Activated CD8-positive, alpha-beta memory T cell treated with anti-CD3 and anti-CD28 coated beads for 36 hours (primary cell): ENCODE measurements at regions not wholly inside any gene's neighbourhood (a gene's known extent, or its start where the extent isn't known, plus 50 kb on each side); places are given as distances from the start of the nearest gene placed in this dataset.
"Not testable (repeated sequence)": the region's sequence is repeated elsewhere in the genome, so short reads cannot be mapped to it uniquely, and the experiment has no call there.

ENCODE experiments used
- CTCF ChIA-PET: fragments of 350-600 bp; sonication (Branson Sonifier 250); formaldehyde crosslinking; loops from one replicate; lab custom pipeline; 2021; ENCODE audit warnings: antibody characterized with exemption; lab: Charles Lee
- POLR2A ChIA-PET: fragments of 350-600 bp; sonication (Branson Sonifier 250); formaldehyde crosslinking; loops from one replicate; lab custom pipeline; 2021; ENCODE audit warnings: antibody characterized with exemption; lab: Charles Lee

DNA sequence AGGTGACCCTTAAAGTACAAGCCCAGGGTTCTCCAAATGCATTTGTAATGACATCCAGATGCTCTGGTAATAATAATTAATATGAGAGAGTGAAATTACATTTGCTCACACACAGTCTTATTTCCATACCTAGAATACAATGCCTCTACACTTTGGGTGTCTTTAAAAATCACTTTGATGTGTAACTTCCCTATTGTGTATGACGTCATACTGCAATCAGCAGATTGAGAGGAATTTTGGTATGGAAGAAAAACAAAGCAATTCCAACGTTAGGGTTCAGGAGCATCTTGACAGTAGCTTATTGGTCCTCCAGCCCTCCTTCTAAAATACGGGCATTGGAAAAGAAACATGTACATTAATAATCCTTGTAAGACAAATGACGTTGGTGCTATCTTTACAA, 670.6 kb upstream of the ZNF385D start:
- CTCF ChIA-PET, result no interaction called here
- POLR2A ChIA-PET, result no interaction called here

DNA sequence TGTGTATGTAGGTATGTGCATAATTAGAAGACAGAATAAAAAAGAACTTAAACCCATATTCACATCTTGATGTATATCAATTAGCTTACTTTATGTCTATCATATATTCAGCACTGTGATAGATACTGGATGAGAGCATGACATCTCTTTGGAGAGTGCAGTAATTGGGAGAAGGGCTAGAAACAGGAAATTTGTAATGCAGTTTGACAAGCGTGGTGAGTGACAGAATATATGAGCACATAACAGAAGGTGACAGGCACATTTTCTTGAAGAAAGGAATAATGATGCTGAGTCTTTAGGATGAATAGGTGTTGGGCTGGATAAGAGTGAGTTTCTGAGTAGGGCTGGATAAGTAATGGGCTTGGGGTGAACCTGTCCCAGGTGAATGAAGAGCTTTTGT, 680.3 kb upstream of the ZNF385D start:
- CTCF ChIA-PET, result no interaction called here

DNA sequence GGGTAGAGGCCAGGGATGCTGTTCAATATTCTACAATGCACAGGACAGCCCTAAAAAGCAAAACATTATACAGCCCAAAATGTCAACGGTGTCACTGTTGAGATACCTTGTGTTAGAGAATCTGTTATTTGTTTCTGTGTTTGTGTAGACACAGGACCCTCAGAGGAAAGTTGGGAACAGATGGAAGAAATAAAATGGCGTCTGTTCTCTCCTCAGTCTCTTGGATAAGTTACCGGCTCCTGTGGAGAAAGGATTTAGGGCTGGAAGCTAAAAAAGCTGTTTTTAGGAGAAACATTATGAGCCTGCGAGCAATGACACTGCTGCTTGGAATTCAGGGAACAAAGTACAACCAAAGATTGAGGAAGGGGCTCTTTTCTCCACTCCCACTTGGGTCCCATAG, 688.6 kb upstream of the ZNF385D start:
- CTCF ChIA-PET, result no interaction called here

More for the DNA sequence above, 680.3 kb upstream of the ZNF385D start:
- POLR2A ChIA-PET, result no interaction called here

DNA sequence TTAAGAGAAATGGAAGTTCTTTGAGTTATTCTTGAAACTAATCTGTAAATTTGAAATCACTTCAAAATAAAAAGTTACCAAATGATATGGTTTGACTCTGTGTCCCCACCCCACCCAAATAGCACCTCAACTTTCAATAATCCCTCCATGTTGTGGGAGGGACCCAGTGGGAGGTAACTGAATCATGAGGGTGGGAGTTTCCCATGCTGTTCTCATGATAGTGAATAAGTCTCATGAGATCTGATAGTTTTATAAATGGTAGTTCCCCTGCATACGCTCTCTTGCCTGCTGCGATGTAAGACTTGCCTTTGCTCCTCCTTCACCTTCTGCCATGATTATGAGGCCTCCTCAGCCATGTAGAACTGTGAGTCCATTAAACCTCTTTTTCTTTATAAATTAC, 690.7 kb upstream of the ZNF385D start:
- POLR2A ChIA-PET, result no interaction called here
- CTCF ChIA-PET, result no interaction called here

More for the DNA sequence above, 688.6 kb upstream of the ZNF385D start:
- POLR2A ChIA-PET, result no interaction called here

DNA sequence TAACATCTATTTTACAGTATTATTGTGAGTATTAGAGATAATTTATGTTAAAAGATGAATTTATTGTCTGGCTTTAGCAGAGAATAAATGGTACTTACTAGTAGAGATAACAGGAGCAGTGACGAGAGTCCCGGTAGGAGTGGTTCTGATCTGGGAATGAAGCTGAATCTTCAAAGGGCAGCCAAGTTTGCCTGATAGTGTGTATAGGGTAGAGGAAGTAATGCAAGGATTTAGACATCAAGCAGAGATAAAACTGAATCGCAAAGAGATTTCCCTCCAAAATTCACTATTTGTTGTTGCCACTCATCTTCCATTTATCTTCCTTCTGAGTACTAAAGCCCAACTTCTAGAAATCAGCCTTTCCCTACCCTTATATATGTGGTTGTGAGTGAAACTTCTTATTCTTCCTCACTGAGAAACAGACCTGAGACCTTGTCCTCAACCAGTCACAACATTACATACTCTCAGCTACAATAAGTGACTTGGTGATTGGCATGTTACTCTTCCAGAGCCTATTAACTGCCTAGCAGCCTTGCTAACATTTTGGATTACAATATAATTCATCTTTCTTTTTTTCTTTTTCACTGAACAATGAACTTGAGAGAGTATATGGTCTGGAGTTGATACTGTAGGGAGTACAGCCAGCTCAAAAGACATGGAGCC, 692.7 kb upstream of the ZNF385D start:
- ChIA-PET CTCF (no interaction called here), POLR2A (no interaction called here)

DNA sequence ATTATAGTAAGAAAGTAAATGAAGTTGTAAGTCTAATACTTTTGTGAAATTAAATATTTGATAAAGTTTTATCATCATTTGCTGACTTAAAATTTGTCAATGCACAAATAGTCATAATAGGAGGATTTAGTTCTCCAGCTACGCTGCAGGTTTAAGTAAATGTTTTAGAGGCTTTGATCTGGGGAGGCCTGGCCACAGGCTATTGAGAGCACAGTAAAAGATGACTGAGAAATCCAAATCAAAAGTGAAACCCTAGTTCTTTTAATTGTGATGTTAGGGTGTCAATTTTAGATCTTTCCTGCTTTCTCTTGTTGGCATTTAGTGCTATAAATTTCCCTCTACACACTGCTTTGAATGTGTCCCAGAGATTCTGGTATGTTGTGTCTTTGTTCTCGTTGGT, 694.3 kb upstream of the ZNF385D start:
- CTCF ChIA-PET, POLR2A ChIA-PET: not testable (repeated sequence)

DNA sequence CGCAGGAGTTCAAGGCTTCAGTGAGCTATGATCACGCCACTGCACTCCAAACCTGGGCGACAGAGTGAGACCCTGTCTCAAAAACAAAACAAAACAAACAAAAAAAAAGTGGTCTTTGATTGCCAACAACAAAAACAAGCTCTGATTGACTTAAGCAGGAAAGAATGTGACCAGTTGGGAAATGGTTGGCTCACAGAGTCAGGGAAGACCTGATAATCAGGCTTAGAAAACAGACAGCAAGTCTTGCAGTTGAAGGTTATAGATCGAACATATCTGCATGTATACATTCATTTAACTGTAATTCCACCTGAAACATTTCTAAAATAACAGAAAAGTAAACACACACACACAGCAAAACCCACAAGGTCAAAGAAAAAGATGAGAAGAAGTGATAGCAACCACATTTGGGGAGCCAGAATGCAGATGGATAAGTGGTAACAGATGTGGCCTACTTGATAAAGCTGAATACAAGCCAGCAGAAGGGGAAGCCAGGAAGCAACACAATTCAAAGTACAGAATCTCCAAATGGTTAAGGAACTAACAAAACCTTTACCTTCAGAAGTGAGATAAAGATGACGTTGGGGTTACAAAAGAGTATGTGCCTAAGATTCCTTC, 699.9 kb upstream of the ZNF385D start:
- ChIA-PET POLR2A (no interaction called here), CTCF (no interaction called here)

DNA sequence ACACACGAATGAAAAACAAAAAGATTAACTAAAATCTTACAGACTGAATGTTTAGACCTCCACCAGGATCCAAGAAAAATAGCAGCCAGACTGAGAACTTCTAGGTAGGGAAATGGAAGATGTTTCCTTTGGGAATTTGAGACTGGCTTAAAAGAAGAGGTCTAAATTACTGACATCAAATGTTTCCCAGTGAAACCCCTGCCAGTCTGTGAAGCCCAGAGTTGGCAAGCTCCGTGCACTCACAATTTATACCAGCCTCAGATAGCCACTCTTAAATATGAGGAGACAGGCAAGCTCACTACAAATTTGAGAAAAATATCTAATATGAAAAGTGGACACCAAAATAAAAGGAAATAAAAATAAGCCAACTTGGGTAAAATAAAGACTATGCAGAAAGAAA, 700.5 kb upstream of the ZNF385D start:
- ChIA-PET CTCF (no interaction called here), POLR2A (no interaction called here)

DNA sequence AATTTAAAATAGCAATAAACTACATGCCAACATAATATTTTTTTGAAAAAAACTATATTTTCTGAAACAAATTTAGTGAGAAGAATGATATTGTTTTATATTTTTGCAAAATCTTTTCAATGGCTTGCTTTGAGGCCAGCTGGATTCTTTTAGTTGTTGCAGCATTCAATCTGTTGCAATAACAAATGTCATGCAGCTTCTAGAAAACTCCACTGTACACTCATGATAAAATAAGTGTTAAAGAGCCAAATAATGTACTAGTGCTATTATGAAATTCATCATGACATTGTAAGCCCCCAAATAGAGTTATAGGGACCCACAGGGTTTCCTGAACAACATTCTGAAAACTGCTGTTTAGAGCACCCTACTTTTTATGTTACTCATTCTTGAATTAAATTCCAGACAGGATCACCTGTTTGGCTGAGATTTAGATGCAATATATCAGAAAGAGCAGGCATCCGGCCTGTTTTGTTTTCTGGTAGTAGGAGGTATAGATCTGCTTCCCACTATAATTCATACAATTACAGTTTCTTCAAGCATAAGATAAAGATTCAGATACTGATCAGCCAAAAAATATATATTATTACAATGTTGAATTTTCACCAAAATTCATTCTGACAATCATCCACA, 703.0 kb upstream of the ZNF385D start:
- POLR2A ChIA-PET, result no interaction called here
- CTCF ChIA-PET, result no interaction called here

DNA sequence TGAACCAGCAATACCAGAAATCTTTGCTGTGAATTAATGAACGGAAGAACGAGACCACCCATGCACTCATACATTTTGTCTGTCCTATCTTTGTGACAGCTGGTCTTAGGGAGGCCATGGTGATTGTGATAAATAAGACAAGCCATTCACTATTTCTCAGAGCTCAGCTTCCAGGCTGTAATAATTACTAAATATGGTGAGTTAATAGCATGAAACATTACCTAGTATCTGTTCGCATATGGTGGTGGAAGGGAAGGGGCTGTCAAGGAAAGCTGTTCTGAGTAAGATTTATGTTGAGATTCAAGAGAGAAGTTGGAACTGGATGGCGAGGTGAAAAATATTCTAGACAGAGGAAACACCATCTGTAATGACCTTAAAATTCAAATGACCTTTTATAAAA, 719.0 kb upstream of the ZNF385D start:
- POLR2A ChIA-PET, result no interaction called here
- CTCF ChIA-PET, result no interaction called here

DNA sequence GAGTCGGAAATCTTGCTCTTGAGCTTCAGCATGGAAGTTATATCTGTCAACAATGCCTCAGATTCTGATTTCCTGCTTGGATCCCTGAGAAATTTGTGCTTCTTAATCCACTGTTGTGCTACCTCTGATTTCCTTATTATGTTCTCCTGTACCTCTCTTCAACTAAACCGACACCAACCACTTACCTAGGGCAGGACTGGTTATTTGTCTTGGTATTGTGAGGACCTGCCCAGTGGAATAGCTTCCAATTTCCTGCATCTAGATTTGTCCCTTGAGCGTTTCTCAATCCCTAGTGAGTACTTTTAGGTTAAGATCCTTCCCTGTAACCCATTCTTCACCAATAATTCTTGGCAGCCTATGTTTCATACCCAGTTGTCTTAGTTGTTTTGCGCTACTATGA, 720.5 kb upstream of the ZNF385D start:
- CTCF ChIA-PET, result no interaction called here

DNA sequence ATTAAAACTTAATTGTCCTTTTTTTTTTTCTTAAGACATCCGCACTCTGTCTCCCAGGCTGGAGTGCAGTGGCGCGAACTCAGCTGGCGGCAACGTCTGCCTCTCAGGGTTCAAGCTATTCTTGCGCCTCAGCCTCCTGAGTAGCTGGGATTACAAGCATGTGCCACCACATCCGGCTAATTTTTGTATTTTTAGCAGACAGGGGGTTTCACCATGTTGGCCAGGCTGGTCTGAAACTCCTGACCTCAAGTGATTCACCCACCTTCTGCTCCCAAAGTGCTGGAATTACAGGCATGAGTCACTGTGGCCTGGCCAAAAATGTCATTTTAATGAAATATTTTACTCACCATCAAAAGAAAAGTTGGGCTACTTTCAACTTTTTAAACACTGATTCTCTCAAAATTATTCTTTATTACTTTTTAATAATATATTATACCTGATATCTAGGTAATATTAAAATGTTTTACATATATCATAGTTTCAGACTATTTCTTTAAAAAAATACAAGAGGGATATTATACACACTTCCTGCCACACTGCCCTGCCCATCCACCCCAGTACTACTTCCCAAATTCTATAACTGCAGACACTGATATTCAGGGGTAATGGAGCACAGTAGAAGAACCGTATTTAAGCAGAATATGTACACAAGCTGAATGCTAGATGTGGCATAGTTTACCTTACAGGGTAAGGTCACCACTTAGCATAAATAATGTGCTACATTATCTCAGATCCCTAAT, 723.9 kb upstream of the ZNF385D start:
- POLR2A ChIA-PET, result no interaction called here

More for the DNA sequence above, 720.5 kb upstream of the ZNF385D start:
- POLR2A ChIA-PET, result no interaction called here

DNA sequence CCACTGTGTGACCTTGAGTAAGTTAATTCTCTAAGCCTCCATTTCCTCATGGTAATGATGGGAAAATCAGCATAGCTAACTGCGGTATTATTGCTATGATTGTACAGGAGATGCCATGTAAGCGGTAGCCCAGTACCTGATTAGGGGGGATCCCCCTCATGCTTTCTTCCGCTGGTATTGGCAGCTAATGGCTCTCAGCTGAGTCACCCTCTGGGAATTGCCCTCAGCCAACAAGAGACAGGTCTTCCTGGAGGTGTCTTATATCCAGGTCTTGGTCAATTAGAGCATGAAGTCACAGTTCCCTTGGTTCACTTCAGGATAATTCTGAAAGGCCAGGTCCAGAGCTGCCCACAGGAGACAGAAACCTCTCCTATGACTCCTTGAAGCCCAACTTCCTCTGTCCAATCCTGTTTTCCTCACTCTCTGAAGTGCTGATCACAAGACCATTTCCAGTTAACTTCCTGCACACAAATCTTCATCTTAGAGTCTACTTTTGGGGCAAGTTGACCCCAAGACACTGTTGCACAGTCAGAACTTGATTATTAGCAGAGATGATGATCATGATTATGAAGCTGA, 724.7 kb upstream of the ZNF385D start:
- POLR2A ChIA-PET, result no interaction called here
- CTCF ChIA-PET, result no interaction called here

More for the DNA sequence above, 723.9 kb upstream of the ZNF385D start:
- CTCF ChIA-PET, result no interaction called here

DNA sequence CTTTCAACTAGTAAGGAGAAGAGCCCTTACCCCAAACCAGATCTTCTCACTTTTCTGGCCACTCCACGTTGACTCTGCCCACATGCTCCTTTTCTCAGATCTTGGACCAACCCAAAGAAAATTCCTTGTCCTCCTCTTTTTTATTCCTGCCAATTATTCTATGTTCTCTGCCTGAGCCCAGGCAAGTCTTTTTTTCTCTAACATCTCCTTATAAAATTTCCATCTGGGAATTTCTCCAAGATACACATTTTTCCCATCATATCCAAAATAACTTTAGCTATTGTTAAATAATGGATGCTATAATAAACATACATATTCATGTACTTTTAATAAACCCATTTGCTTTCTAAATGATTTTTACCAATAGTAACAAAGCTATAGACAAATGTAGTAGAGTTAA, 726.0 kb upstream of the ZNF385D start:
- ChIA-PET CTCF (no interaction called here), POLR2A (no interaction called here)

DNA sequence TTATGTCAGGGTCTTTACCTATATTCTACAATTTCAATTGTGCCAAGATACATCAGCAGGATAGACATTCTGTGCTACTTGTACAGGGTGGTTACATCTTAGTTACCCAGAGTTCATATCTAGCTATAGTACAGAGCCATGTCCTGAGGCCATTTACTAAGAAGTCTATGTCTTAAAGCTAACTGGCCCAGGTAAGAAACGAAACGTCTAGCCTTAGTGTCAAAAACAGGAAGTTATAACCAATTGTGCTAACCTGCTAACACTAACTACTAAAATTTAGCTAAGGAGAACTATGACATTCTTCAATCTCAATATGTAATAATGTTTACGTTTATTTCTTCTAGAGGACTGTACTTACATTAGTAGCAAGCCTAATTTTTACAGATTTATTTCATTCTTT, 717.2 kb upstream of the UBE2E2 start:
- ChIA-PET CTCF (no interaction called here), POLR2A (no interaction called here)

DNA sequence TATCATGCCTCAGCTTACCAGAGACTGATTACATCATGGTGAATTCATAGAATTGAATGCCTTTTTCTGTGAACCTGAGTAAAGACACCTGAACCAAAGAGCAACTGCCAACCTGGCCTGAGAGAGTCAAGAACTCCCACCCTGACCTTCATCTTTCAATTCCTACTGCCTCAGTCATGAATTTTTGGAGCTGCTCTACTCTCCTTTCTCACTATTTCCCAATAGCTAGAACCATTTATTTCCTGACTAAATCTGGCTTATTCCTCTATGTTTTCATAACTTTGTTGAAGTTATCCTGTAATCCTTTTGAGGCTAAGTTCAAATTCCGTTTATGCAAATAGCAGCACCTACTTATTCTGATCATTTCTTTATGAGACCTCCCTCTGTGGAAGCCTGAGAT, 712.4 kb upstream of the UBE2E2 start:
- POLR2A ChIA-PET, result no interaction called here
- CTCF ChIA-PET, result no interaction called here

DNA sequence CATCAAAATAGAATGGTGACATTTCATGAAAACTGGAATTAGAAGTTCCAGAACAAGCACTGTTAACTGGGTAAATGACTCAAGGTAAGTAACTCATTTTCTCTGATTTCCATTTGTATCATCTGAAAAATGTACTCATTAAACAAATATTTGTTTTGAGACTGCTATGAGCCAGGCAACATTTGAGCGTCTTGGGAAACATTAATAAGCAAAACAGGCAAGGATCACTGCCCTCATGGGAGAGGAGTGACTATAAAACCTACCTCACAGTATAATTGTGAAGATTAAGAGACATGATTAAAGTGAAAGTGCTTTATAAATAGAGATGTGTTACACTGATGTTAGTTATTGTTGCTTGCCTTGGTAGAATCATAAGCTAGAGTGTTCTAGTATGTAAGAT, 711.8 kb upstream of the UBE2E2 start:
- CTCF ChIA-PET, result no interaction called here
- POLR2A ChIA-PET, result no interaction called here

DNA sequence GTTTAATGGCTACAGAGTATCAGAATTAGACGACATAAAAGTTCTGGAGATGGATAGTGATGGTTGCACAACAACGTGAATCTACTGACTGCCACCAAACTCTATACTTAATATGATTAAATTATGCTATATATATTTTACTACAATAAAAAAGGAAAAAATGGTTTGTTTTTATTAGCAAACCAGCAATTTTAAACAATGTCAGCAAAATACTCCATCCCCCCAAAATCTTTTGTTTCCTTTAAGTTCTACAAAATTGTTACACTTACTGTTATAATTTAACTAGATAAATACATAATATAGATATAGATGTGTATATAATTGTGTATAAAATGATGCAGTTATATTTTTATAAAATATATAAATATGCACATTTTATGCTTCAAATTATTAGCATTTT, 710.8 kb upstream of the UBE2E2 start:
- POLR2A ChIA-PET, result no interaction called here
- CTCF ChIA-PET, result no interaction called here

DNA sequence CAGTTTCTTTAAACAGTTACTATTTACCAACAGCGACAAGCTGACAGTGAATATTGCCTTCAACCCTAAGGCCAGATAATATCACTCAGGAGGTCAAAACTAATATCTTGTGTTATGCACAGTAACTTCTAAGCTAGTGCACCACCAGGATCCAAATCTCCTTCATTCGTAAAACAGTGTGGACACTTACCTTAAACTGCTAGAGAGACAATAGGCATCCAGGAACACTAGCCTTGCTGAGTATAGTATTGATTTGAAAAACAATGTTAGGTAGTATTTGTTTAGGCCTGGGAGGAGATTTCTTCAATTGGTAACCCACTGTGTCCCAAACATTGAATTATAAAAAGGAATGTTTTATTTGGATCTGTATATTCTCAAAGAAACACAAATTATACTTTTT, 707.9 kb upstream of the UBE2E2 start:
- POLR2A ChIA-PET, result no interaction called here

DNA sequence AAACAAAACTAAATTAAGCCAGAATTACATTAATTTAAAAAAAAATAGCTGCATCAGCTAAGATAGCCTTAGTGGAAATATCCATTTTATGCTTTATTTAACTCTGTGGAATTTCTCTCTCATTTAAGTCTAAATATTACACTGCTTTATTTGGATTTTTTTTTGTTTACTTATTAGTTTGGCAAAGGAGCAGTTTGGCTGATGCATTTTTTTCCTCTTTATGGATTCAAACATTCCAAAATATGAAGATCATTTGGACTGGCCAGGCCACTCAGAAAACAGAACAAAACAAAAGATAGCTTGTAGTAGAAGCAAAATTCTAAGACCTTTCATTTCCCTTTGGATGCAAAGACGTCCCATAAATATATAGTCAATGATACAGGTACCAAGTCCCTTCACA, 707.3 kb upstream of the UBE2E2 start:
- ChIA-PET POLR2A (no interaction called here), CTCF (no interaction called here)

More for the DNA sequence above, 707.9 kb upstream of the UBE2E2 start:
- CTCF ChIA-PET, result no interaction called here
